Cardiac fibroblast (primary cell): ENCODE measurements at regions not wholly inside any gene's neighbourhood (a gene's known extent, or its start where the extent isn't known, plus 50 kb on each side); places are given as distances from the start of the nearest gene placed in this dataset.

Experiments
- DNase-seq, 2 donors: peaks; one replicate each; pipeline versions ENCODE4 v3.0.0 to v3.0.0-alpha.2; 2010; ENCODE audit warnings: low read depth in 2 of 2
- H3K4me3 ChIP-seq, 2 donors: replicated peaks in 1 of 2; 1 replicate in 1 of 2; 2 replicates in 1 of 2; pipeline ENCODE4 v1.5.1; 2011; ENCODE audit warnings: low read depth in 2 of 2, low read length in 2 of 2, mild to moderate bottlenecking in 2 of 2, moderate library complexity in 1 of 2
- CTCF ChIP-seq: IDR thresholded peaks from one replicate; pipeline ENCODE4 v1.5.1; 2011; ENCODE audit warnings: low read depth, mild to moderate bottlenecking, low read length, inconsistent platforms

GRCh38 chr5:159764283-159765134 is 151.8 kb upstream of the ADRA1B start:
- TF ChIP-seq CTCF = no peak
- DNase-seq = peak; percentile 88 to 94
- no peak overlapping the region for H3K4me3 ChIP-seq

DNA sequence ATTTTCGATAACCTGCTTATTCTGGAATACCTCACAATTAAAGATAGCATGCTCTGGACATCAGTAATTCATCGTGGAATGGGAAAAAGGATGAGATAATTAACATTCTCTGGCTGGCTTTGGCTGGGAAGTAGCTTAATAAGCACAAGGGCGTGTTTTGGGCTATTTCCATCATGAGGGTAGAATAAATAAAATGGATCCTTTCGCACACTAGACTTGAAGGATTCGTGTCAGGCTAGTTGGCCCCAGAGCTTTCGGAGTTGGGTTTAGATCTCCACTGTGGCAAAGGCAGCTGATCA is 151.2 kb upstream of the ADRA1B start:
- no peak overlapping the region for H3K4me3 ChIP-seq
- TF ChIP-seq CTCF = no peak
- DNase-seq = peak in 1 of 2 donors; percentile 30

DNA sequence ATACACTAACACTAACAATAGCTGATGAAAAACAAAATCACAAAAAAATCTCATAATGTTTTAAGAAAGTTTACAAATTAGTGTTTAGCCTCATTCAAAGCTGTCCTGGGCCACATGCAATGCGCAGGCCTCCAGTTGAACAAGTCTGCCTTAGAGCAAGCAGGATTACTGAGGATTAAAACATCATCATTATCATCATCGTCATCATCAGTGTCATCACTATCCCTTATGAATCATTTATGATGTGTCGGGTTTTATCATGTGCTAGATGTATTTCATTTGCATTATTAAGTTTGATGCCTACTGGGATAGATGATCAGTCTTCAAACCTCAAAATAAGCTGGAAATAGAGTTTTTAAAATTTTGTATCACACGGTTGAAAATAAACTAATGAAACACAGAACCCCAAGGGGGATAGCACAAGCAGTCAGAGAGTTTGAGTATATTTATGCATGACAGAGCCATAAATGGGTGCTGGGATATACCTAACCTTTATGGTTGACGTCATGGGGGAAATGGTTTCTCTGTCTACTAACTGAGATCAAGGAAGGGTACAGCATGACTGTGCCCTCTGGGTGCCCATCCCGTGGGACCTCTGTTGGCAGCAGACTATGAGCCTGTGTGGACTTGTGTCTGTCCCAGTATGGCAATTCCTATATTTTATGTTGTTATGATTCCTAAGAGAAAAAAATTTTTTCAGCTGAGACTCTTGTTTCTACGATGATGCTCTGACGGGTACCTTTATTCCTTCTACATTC is 150.3 kb upstream of the ADRA1B start:
- H3K4me3 ChIP-seq = no peak overlapping the region
- peak in 1 of 2 donors; percentile 40 for DNase-seq
- no peak for TF ChIP-seq CTCF

DNA sequence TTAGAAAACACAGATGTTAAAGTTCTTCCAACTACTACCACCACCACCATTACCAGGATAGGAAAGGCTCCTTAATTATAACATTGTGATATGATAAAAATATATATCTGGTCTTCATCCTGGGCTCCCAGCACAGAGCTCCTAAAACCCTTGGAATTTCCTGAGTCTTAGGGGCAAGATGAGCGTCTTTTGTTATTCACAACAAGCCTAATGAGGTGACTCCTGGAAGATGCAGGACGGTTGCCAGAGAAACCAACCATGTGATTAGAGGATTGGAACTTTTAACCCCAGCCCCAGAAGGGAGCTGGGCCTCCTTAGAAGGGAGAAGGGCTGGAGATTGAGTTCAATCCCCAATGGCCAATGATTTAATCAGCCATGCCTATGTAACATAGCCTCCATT is 148.0 kb upstream of the ADRA1B start:
- TF ChIP-seq CTCF = no peak
- DNase-seq = peak; percentile 32 to 80
- H3K4me3 ChIP-seq = no peak overlapping the region

DNA sequence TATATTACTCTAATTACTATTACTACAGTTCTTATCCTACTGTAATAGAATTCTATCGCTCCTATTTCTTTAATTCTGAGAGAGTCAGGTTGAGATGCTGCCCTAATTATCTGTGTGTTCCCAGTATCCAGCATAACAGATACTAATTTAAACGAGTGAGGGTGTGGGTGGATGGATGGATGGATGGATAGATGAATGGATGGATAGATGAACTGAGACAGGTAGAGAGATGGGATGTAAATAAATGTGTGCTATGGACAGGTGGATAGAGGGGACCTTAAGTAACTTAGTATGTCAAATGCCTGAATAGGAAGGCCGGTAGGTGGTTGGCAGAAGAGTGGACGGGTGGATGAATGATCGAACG is 143.6 kb upstream of the ADRA1B start:
- no peak for TF ChIP-seq CTCF
- DNase-seq = no peak
- H3K4me3 ChIP-seq = peak overlapping the region in 1 of 2 donors; percentile 44

DNA sequence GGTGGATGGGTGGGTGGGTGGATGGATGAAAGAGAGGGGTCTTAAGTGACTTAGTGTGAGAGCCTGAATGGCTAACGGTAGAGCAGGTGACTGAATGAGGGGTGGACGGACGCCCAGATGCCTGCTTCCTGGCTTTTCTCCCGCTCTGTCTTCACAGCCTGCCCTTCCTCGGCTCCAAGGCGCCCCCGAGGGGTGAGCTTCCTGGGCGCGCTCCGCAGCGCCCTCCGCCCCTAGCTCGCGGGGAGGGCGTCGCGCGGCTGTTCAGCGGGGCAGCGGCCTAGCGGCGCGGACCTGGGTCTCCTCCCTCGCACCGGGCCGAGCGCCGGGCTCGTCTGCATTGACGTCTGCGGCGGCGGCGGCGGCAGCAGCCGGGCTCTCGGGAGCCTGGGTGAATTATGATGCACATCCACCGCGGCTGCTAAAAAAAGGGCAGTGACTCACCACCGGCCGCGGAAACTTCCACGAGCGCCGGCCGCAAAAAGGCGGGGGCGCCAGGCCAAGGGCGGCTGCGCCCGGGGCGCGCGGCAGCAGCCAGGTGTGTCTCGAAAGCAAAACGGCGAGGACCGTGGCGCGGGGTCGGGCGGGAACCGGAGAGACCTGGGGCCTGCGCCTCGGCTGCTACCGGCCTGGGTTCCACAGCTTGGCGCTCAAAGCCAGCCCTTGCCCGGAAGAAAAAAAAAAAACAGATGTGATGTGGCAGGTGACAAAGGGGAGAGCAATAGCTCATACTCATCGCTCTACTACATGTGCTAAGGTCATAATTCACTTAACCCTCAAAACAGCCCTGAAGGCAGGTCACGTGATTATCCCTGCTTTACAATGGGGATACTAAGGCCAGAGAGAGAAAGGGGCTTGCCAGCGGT is 143.0 kb upstream of the ADRA1B start:
- no peak for TF ChIP-seq CTCF
- H3K4me3 ChIP-seq = peak overlapping the region; percentile 41 to 44
- peak; percentile 89 for DNase-seq
